Smooth muscle cell (in vitro differentiated cells): ENCODE measurements at regions not wholly inside any gene's neighbourhood (a gene's known extent, or its start where the extent isn't known, plus 50 kb on each side); places are given as distances from the start of the nearest gene placed in this dataset.
A peak's percentile ranks its signal among the peaks of the same experiment; 100 is the strongest.

Experiments
- DNase-seq: peaks from one replicate; lab custom pipeline; 2025; ENCODE audit not compliant: unreplicated experiment; lab: John Stamatoyannopoulos, UW
- H2AFZ ChIP-seq: fragments of 200-600 bp; sonication (generic); 2 replicates; pipeline ENCODE4 v1.6.0; 2016; ENCODE audit warnings: antibody characterized with exemption, low read depth, mild to moderate bottlenecking
- H3F3A ChIP-seq: fragments of 200-600 bp; sonication (generic); 2 replicates; pipeline ENCODE4 v1.6.0; 2017; ENCODE audit warnings: antibody characterized with exemption, low read depth
- H3K27ac ChIP-seq: fragments of 200-600 bp; sonication (generic); 2 replicates; pipeline ENCODE4 v1.5.1; 2016; ENCODE audit warnings: low read depth, mild to moderate bottlenecking
- H3K27me3 ChIP-seq: fragments of 200-600 bp; sonication (generic); 2 replicates; pipeline ENCODE4 v1.6.1; 2016; ENCODE audit warnings: low read depth, mild to moderate bottlenecking
- H3K36me3 ChIP-seq: fragments of 200-600 bp; sonication (generic); 2 replicates; pipeline ENCODE4 v1.5.1; 2016; ENCODE audit warnings: low read depth
- H3K4me1 ChIP-seq: fragments of 200-600 bp; sonication (generic); 2 replicates; pipeline ENCODE4 v1.5.1; 2016; ENCODE audit warnings: low read depth
- H3K4me2 ChIP-seq: fragments of 200-600 bp; sonication (generic); 2 replicates; pipeline ENCODE4 v1.6.0; 2016; ENCODE audit warnings: mild to moderate bottlenecking
- H3K4me3 ChIP-seq: fragments of 200-600 bp; sonication (generic); 2 replicates; pipeline ENCODE4 v1.5.1; 2016; ENCODE audit warnings: mild to moderate bottlenecking
- H3K79me2 ChIP-seq: fragments of 200-600 bp; sonication (generic); 2 replicates; pipeline ENCODE4 v1.6.0; 2016; ENCODE audit warnings: low read depth, mild to moderate bottlenecking
- H3K9ac ChIP-seq: fragments of 200-600 bp; sonication (generic); 2 replicates; pipeline ENCODE4 v1.6.0; 2016; ENCODE audit warnings: low read depth
- H3K9me3 ChIP-seq: fragments of 200-600 bp; sonication (generic); replicated peaks from 2 replicates; pipeline ENCODE4 v1.5.1; 2016; ENCODE audit warnings: low read depth
- H4K20me1 ChIP-seq: fragments of 200-600 bp; sonication (generic); 2 replicates; pipeline ENCODE4 v1.6.0; 2016; ENCODE audit warnings: low read depth
- CTCF ChIP-seq: fragments of 200-600 bp; sonication (generic); IDR thresholded peaks from 2 replicates; pipeline ENCODE4 v1.5.1; 2017; ENCODE audit warnings: borderline replicate concordance, mild to moderate bottlenecking, antibody characterized with exemption; ENCODE audit not compliant: insufficient read depth, poor library complexity, severe bottlenecking
- WGBS: methylation state at CpG from one replicate; pipeline ENCODE4 v1.1.7; 2016; ENCODE audit warnings: low lambda C conversion rate; 5-methylcytosine and 5-hydroxymethylcytosine counted together

- H3K9ac ChIP-seq, result no peak overlapping the region
- H3K9me3 ChIP-seq, result no peaks in the 10 kb centered on the region
- no peaks in the 10 kb centered on the region for H3K27me3 ChIP-seq
- no peak overlapping the region for H3K4me3 ChIP-seq
- H2AFZ ChIP-seq, result no peak overlapping the region
- 78% methylated on average over 2 of the region's 2 CpGs for WGBS
- H3K27ac ChIP-seq, result no peak overlapping the region
- H3F3A ChIP-seq, result no peaks in the 10 kb centered on the region
- H3K4me2 ChIP-seq, result peak overlapping the region; percentile 18
- TF ChIP-seq CTCF, result no peak
- DNase-seq, result no peak
- no peaks in the 10 kb centered on the region for H3K4me1 ChIP-seq
- no peaks in the 10 kb centered on the region for H3K79me2 ChIP-seq
- H4K20me1 ChIP-seq, result no peaks in the 10 kb centered on the region
- no peaks in the 10 kb centered on the region for H3K36me3 ChIP-seq
Observed at GRCh38 chr10:59055045-59055444, 121.4 kb upstream of the PHYHIPL start.

- Histone ChIP-seq H3K4me1 (no peaks in the 10 kb centered on the region), H4K20me1 (no peaks in the 10 kb centered on the region), H3F3A (no peaks in the 10 kb centered on the region), H3K79me2 (no peaks in the 10 kb centered on the region), H2AFZ (no peak overlapping the region), H3K9ac (no peak overlapping the region), H3K9me3 (no peaks in the 10 kb centered on the region), H3K4me3 (no peak overlapping the region), H3K27me3 (no peaks in the 10 kb centered on the region), H3K27ac (no peak overlapping the region), H3K4me2 (peak overlapping the region; percentile 35), H3K36me3 (no peaks in the 10 kb centered on the region)
- TF ChIP-seq CTCF, result no peak
- DNase-seq, result no peak
Observed at GRCh38 chr10:59057345-59057744, 119.1 kb upstream of the PHYHIPL start.

- Histone ChIP-seq H3K4me1 (no peaks in the 10 kb centered on the region), H2AFZ (no peak overlapping the region), H3K4me3 (no peak overlapping the region), H3K9me3 (no peaks in the 10 kb centered on the region), H3F3A (no peaks in the 10 kb centered on the region), H3K9ac (no peak overlapping the region), H3K4me2 (no peak overlapping the region), H3K27me3 (no peaks in the 10 kb centered on the region), H3K27ac (no peak overlapping the region), H3K36me3 (no peaks in the 10 kb centered on the region), H3K79me2 (no peaks in the 10 kb centered on the region), H4K20me1 (no peaks in the 10 kb centered on the region)
- 93% methylated on average over 1 of the region's 1 CpG for WGBS
- DNase-seq, result no peak
- no peak for TF ChIP-seq CTCF
Observed at GRCh38 chr10:59060852-59061251, 115.6 kb upstream of the PHYHIPL start.

GRCh38 chr10:59063491-59063890 is 113.0 kb upstream of the PHYHIPL start:
- H3K4me2 ChIP-seq, result no peak overlapping the region
- no peaks in the 10 kb centered on the region for H3F3A ChIP-seq
- H3K4me1 ChIP-seq, result no peaks in the 10 kb centered on the region
- DNase-seq, result no peak
- TF ChIP-seq CTCF, result no peak
- 93% methylated on average over 1 of the region's 1 CpG for WGBS
- H2AFZ ChIP-seq, result no peak overlapping the region
- H3K9me3 ChIP-seq, result no peaks in the 10 kb centered on the region
- no peaks in the 10 kb centered on the region for H3K27me3 ChIP-seq
- H4K20me1 ChIP-seq, result no peaks in the 10 kb centered on the region
- no peaks in the 10 kb centered on the region for H3K36me3 ChIP-seq
- no peak overlapping the region for H3K9ac ChIP-seq
- H3K4me3 ChIP-seq, result no peak overlapping the region
- H3K27ac ChIP-seq, result no peak overlapping the region
- H3K79me2 ChIP-seq, result no peaks in the 10 kb centered on the region
